ENCODE measurements at regions not wholly inside any gene's neighbourhood (a gene's known extent, or its start where the extent isn't known, plus 50 kb on each side); places are given as distances from the start of the nearest gene placed in this dataset.
"Not testable (repeated sequence)": the region's sequence is repeated elsewhere in the genome, so short reads cannot be mapped to it uniquely, and the experiment has no call there.

DNA sequence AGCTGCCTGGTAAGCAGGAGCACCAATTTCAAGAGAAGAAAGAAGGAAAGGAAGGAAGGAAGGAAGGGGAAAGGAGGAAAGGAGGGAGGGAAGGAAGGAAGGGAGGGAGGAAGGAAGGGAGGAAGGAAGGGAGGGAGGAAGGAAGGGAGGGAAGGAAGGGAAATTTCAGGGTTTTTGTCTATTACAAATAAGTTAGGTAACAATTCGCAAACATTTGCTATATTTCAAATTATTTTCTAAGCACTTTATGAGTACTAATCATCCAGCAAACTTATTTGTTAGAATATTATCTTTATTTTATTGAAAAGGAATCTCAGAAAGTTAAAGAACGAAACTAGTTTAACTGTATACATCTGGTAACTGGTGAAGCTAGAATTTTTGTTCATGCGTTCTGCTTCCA is 921.7 kb downstream of the TBL1XR1 start:
- H3K4me3 ChIP-seq (ENCODE audit: low read length), result no peak overlapping the region
- TF ChIP-seq, protein P1, sequence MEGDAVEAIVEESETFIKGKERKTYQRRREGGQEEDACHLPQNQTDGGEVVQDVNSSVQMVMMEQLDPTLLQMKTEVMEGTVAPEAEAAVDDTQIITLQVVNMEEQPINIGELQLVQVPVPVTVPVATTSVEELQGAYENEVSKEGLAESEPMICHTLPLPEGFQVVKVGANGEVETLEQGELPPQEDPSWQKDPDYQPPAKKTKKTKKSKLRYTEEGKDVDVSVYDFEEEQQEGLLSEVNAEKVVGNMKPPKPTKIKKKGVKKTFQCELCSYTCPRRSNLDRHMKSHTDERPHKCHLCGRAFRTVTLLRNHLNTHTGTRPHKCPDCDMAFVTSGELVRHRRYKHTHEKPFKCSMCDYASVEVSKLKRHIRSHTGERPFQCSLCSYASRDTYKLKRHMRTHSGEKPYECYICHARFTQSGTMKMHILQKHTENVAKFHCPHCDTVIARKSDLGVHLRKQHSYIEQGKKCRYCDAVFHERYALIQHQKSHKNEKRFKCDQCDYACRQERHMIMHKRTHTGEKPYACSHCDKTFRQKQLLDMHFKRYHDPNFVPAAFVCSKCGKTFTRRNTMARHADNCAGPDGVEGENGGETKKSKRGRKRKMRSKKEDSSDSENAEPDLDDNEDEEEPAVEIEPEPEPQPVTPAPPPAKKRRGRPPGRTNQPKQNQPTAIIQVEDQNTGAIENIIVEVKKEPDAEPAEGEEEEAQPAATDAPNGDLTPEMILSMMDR (conservative IDR thresholded peaks at IDR 0.05; ENCODE audit: low read depth, low read length), result no peak
- no peak for DNase-seq (ENCODE audit: low read depth)

- TF ChIP-seq, protein P1 (conservative IDR thresholded peaks at IDR 0.05; ENCODE audit: low read depth, low read length), result no peak
- H3K4me3 ChIP-seq (ENCODE audit: low read length), result no peak overlapping the region
- DNase-seq (ENCODE audit: low read depth), result no peak
Measured at GRCh38 chr3:176275113-176275512, 922.2 kb downstream of the TBL1XR1 start.

GRCh38 chr3:176274161-176274560 is 923.1 kb downstream of the TBL1XR1 start:
- no peak overlapping the region for H3K4me3 ChIP-seq (ENCODE audit: low read length)
- no peak for DNase-seq (ENCODE audit: low read depth)
- TF ChIP-seq, protein P1 (conservative IDR thresholded peaks at IDR 0.05; ENCODE audit: low read depth, low read length), result no peak

DNA sequence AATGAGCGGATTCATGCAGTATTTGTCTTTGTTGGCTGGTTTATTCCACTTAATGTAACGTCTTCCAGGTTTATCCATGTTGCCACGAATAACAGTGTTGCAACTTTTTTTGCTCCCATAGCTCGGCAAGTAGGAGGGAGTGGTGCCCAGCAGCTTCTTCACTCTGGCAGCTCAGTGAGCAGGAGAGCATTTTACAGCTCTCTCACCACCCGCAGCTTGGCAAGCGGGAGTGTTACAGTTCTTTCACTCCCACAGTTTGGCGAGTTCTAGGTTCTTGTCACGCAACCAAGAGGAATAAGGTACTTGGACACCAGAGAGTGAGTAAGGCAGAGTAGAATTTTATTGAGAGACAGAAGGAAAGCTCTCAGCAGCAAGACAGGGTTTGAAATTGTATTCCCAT is 935.2 kb downstream of the TBL1XR1 start:
- no peak for DNase-seq (ENCODE audit: low read depth)
- no peak overlapping the region for H3K4me3 ChIP-seq (ENCODE audit: low read length)
- TF ChIP-seq, protein P1 (conservative IDR thresholded peaks at IDR 0.05; ENCODE audit: low read depth, low read length), result no peak

GRCh38 chr3:176247191-176247590 is 950.1 kb downstream of the TBL1XR1 start:
- H3K4me3 ChIP-seq (ENCODE audit: low read length), result no peak overlapping the region
- no peak for DNase-seq (ENCODE audit: low read depth)
- TF ChIP-seq, protein P1 (conservative IDR thresholded peaks at IDR 0.05; ENCODE audit: low read depth, low read length), result no peak

DNA sequence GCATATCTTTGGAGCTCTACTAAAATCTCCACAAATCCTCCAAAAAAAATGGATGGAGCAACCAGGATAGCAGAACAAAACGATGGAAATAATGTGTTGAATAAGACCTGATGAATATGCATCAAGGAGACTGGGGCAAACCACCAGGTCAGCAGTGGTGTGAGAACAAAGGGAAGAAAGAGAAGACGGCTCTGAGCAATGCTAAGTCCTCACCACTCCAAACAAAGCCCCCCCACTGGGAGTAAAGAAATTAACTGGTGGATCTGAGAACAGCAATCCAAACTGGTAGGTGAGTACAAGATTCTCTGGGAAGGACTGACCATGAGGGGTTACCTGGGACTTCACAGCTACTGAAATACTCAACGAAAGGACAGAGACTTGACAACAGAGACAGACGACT is 977.3 kb downstream of the TBL1XR1 start:
- no peak overlapping the region for H3K4me3 ChIP-seq (ENCODE audit: low read length)
- no peak for DNase-seq (ENCODE audit: low read depth)
- TF ChIP-seq, protein P1 (conservative IDR thresholded peaks at IDR 0.05; ENCODE audit: low read depth, low read length), result no peak

DNA sequence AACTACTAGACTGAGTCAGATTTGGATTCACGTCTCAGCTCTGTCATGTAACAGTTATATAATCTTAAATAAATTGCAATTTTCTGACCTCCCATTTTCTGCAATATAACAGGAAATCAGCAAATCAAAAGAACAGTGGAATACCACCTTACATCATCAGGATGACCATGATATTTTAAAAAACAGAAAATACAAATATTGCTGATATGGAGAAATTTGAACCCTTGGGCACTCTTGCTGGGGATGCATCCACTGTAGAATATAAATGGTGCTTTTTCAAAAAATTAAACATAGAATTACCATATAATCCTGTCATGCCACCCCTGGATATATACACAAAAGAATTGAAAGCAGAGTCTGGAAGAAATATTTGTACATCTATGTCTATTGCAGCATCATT is 982.5 kb downstream of the TBL1XR1 start:
- H3K4me3 ChIP-seq (ENCODE audit: low read length), result no peak overlapping the region
- TF ChIP-seq, protein P1 (conservative IDR thresholded peaks at IDR 0.05; ENCODE audit: low read depth, low read length), result no peak
- no peak for DNase-seq (ENCODE audit: low read depth)

- DNase-seq (ENCODE audit: low read depth); H3K4me3 ChIP-seq (ENCODE audit: low read length): not testable (repeated sequence)
Measured at GRCh38 chr3:176213314-176213713, 984.0 kb downstream of the TBL1XR1 start.
